SK-N-SH (cell line): ENCODE measurements at regions not wholly inside any gene's neighbourhood (a gene's known extent, or its start where the extent isn't known, plus 50 kb on each side); places are given as distances from the start of the nearest gene placed in this dataset.

Experiments
- CTCF ChIA-PET: fragments of 300-600, 350-600 bp; formaldehyde crosslinking; extraction: SDS; loops from one replicate; lab custom pipeline; 2021; lab: Yijun Ruan, JAX
- POLR2A ChIA-PET: fragments of 350-600 bp; sonication (Branson Sonifier 250); formaldehyde crosslinking; extraction: SDS; loops from one replicate; lab custom pipeline; 2020; ENCODE audit warnings: antibody characterized with exemption, inconsistent platforms; lab: Yijun Ruan, JAX
- DNase-seq: peaks from one replicate; pipeline ENCODE4 v3.0.0; 2012
- H2AFZ ChIP-seq: fragments of 200-600 bp; sonication (generic); 2 replicates; pipeline ENCODE4 v1.8.1; 2016; ENCODE audit warnings: antibody characterized with exemption, mild to moderate bottlenecking, low read depth
- H3F3A ChIP-seq: fragments of 200-600 bp; sonication (generic); replicated peaks from 2 replicates; pipeline ENCODE3; 2016; ENCODE audit warnings: antibody characterized with exemption, mild to moderate bottlenecking; ENCODE audit not compliant: insufficient read depth
- H3K27ac ChIP-seq, 2 experiments: fragments of 200-500 bp in 1 of 2; fragments of 200-600 bp in 1 of 2; sonication (Bioruptor generic) in 1 of 2; sonication (generic), shearing (Covaris generic) in 1 of 2; 2 replicates each; pipeline versions ENCODE4 v1.5.1 to v1.6.1; 2014 to 2016; ENCODE audit warnings: low read depth in 2 of 2, inconsistent platforms in 1 of 2, low read length in 1 of 2, mild to moderate bottlenecking in 1 of 2, mixed read lengths in 1 of 2
- H3K27me3 ChIP-seq: fragments of 200-600 bp; sonication (generic), shearing (Covaris generic); 2 replicates; pipeline ENCODE4 v1.6.1; 2016; ENCODE audit warnings: mixed run types; ENCODE audit not compliant: insufficient read depth
- H3K36me3 ChIP-seq, 2 experiments: fragments of 200-500 bp in 1 of 2; fragments of 200-600 bp in 1 of 2; sonication (Bioruptor generic) in 1 of 2; sonication (generic) in 1 of 2; replicated peaks in 1 of 2; 2 replicates each; pipeline versions ENCODE3 to v1.5.1; 2014 to 2016; ENCODE audit warnings: low read length in 1 of 2, mild to moderate bottlenecking in 1 of 2; ENCODE audit not compliant: insufficient read depth in 2 of 2, control insufficient read depth in 1 of 2
- H3K4me1 ChIP-seq, 2 experiments: fragments of 200-500 bp in 1 of 2; fragments of 200-600 bp in 1 of 2; sonication (Bioruptor generic) in 1 of 2; sonication (generic), shearing (Covaris generic) in 1 of 2; 2 replicates each; pipeline versions ENCODE4 v1.5.1 to v1.6.1; 2014 to 2016; ENCODE audit warnings: low read depth in 1 of 2, low read length in 1 of 2, mixed run types in 1 of 2; ENCODE audit not compliant: insufficient read depth in 2 of 2, control insufficient read depth in 1 of 2
- H3K4me2 ChIP-seq: fragments of 200-600 bp; sonication (generic), shearing (Covaris generic); 2 replicates; pipeline ENCODE4 v1.6.1; 2017; ENCODE audit warnings: mixed run types
- H3K4me3 ChIP-seq, 2 experiments: fragments of 200-500 bp in 1 of 2; fragments of 200-600 bp in 1 of 2; sonication (Bioruptor generic) in 1 of 2; sonication (generic), shearing (Covaris generic) in 1 of 2; 2 replicates each; pipeline versions ENCODE4 v1.5.1 to v1.8.1; 2014 to 2016; ENCODE audit warnings: low read depth in 2 of 2, inconsistent platforms in 1 of 2, low read length in 1 of 2, mild to moderate bottlenecking in 1 of 2, mixed read lengths in 1 of 2, moderate library complexity in 1 of 2
- H3K79me2 ChIP-seq: fragments of 200-600 bp; sonication (generic); 2 replicates; pipeline ENCODE4 v1.8.1; 2017; ENCODE audit warnings: mild to moderate bottlenecking; ENCODE audit not compliant: insufficient read depth
- H3K9ac ChIP-seq: fragments of 200-600 bp; sonication (generic); 2 replicates; pipeline ENCODE4 v1.6.1; 2017; ENCODE audit warnings: mixed run types
- H3K9me2 ChIP-seq: fragments of 200-600 bp; sonication (generic); 2 replicates; pipeline ENCODE4 v1.6.1; 2017; ENCODE audit warnings: mixed run types
- H3K9me3 ChIP-seq: fragments of 200-600 bp; sonication (generic); 2 replicates; pipeline ENCODE4 v1.6.1; 2017; ENCODE audit warnings: mixed run types, mild to moderate bottlenecking, moderate library complexity
- H4K20me1 ChIP-seq: fragments of 200-600 bp; sonication (generic); 2 replicates; pipeline ENCODE4 v1.6.1; 2017; ENCODE audit warnings: mild to moderate bottlenecking, mixed run types; ENCODE audit not compliant: insufficient read depth
- CHD2 ChIP-seq: fragments of 150-350 bp; IDR thresholded peaks from 2 replicates; pipeline ENCODE4 v1.6.1; 2018; ENCODE audit warnings: low read length; ENCODE audit not compliant: partially characterized antibody
- CTCF ChIP-seq: fragments of 200-600 bp; sonication (generic); IDR thresholded peaks from 2 replicates; pipeline ENCODE4 v1.6.1; 2017; ENCODE audit warnings: antibody characterized with exemption, mild to moderate bottlenecking, moderate library complexity
- EZH2phosphoT487 ChIP-seq: fragments of 200-600 bp; sonication (generic); IDR thresholded peaks from 2 replicates; pipeline ENCODE4 v1.6.1; 2017; ENCODE audit warnings: low read depth, mixed run types, mild to moderate bottlenecking, antibody characterized with exemption, moderate library complexity, borderline replicate concordance
- GABPA ChIP-seq: IDR thresholded peaks from 2 replicates; pipeline ENCODE4 v1.4.0; 2012; ENCODE audit warnings: low read depth, mild to moderate bottlenecking
- IRF3 ChIP-seq: fragments of 150-350 bp; IDR thresholded peaks from 2 replicates; pipeline ENCODE4 v1.6.1; 2016; ENCODE audit warnings: mild to moderate bottlenecking, low read depth, low read length
- JUND ChIP-seq: IDR thresholded peaks from 2 replicates; pipeline ENCODE4 v1.4.0; 2012
- MXI1 ChIP-seq: IDR thresholded peaks from 2 replicates; pipeline ENCODE4 v1.6.1; 2012; ENCODE audit warnings: mild to moderate bottlenecking, low read depth, low read length, improper control_type of control experiment
- POLR2AphosphoS5 ChIP-seq: IDR thresholded peaks from 2 replicates; pipeline ENCODE4 v1.6.1; 2012; ENCODE audit warnings: low read depth, low read length
- RAD21 ChIP-seq: IDR thresholded peaks from 2 replicates; pipeline ENCODE4 v1.6.1; 2012; ENCODE audit warnings: mild to moderate bottlenecking, low read length
- RCOR1 ChIP-seq: fragments of 150-350 bp; IDR thresholded peaks from 2 replicates; pipeline ENCODE4 v1.6.1; 2017; ENCODE audit warnings: antibody characterized with exemption, low read length
- SMC3 ChIP-seq: IDR thresholded peaks from 2 replicates; pipeline ENCODE4 v1.6.1; 2012; ENCODE audit warnings: low read depth, low read length, improper control_type of control experiment
- TCF12 ChIP-seq: IDR thresholded peaks from 2 replicates; pipeline ENCODE4 v1.4.0; 2012
- USF1 ChIP-seq: IDR thresholded peaks from 2 replicates; pipeline ENCODE4 v1.4.0; 2012; ENCODE audit warnings: low read depth, borderline replicate concordance
- USF2 ChIP-seq: fragments of 150-350 bp; IDR thresholded peaks from 2 replicates; pipeline ENCODE4 v1.6.1; 2017; ENCODE audit warnings: antibody characterized with exemption, low read length, low read depth, borderline replicate concordance
- WGBS: methylation state at CpG from one replicate; pipeline ENCODE4 v1.1.6; 2017; ENCODE audit warnings: low lambda C conversion rate; 5-methylcytosine and 5-hydroxymethylcytosine counted together
- TF ChIP-seq, protein P1 (sequence below): IDR thresholded peaks from 2 replicates; pipeline ENCODE4; 2012

GRCh38 chr4:54176202-54176601 lies 52.9 kb upstream of the PDGFRA start:
- Histone ChIP-seq H3K9me2 (no peaks in the 10 kb centered on the region), H3K27me3 (no peaks in the 10 kb centered on the region), H3F3A (no peaks in the 10 kb centered on the region), H3K27ac (no peak overlapping the region), H3K79me2 (no peaks in the 10 kb centered on the region), H3K4me2 (no peak overlapping the region), H3K4me3 (no peak overlapping the region), H3K36me3 (no peaks in the 10 kb centered on the region), H4K20me1 (no peaks in the 10 kb centered on the region), H2AFZ (no peak overlapping the region), H3K9me3 (no peaks in the 10 kb centered on the region), H3K4me1 (no peaks in the 10 kb centered on the region), H3K9ac (no peak overlapping the region)
- ChIA-PET CTCF (interaction anchor here (0.6 kb wide), 1 partner anchor 547 kb away, joined by 3 read pairs; no protein-coding TSS in a partner anchor), POLR2A (no interaction called here)
- WGBS: 79% methylated on average over 2 of the region's 2 CpGs
- no peak for DNase-seq
- TF ChIP-seq GABPA (no peak), MXI1 (no peak), SMC3 (no peak), EZH2phosphoT487 (no peak), CHD2 (no peak), RCOR1 (no peak), IRF3 (no peak), JUND (no peak), RAD21 (no peak), TCF12 (no peak), USF1 (no peak), CTCF (no peak), USF2 (no peak), POLR2AphosphoS5 (no peak)
- TF ChIP-seq, protein P1, sequence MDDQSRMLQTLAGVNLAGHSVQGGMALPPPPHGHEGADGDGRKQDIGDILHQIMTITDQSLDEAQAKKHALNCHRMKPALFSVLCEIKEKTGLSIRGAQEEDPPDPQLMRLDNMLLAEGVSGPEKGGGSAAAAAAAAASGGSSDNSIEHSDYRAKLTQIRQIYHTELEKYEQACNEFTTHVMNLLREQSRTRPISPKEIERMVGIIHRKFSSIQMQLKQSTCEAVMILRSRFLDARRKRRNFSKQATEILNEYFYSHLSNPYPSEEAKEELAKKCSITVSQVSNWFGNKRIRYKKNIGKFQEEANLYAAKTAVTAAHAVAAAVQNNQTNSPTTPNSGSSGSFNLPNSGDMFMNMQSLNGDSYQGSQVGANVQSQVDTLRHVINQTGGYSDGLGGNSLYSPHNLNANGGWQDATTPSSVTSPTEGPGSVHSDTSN: no peak
